ENCODE measurements at regions not wholly inside any gene's neighbourhood (a gene's known extent, or its start where the extent isn't known, plus 50 kb on each side); places are given as distances from the start of the nearest gene placed in this dataset.
"Not testable (repeated sequence)": the region's sequence is repeated elsewhere in the genome, so short reads cannot be mapped to it uniquely, and the experiment has no call there.

- not testable (repeated sequence) for DNase-seq (ENCODE audit: low spot score); H3K27me3 Mint-ChIP-seq (ENCODE audit: low read depth); H3K4me1 Mint-ChIP-seq (ENCODE audit: low read depth); H3K36me3 Mint-ChIP-seq (ENCODE audit: low read depth); H3K27ac Mint-ChIP-seq (ENCODE audit: unreplicated experiment); H3K4me3 Mint-ChIP-seq (ENCODE audit: unreplicated experiment)
- H3K9me3 Mint-ChIP-seq (ENCODE audit: low read depth): peaks cover 64% of the 10 kb centered on the region
Observed at GRCh38 chr21:9001890-9002663, 1519.3 kb upstream of the TPTE start.

- not testable (repeated sequence) for H3K27ac Mint-ChIP-seq (ENCODE audit: unreplicated experiment); H3K4me3 Mint-ChIP-seq (ENCODE audit: unreplicated experiment); H3K27me3 Mint-ChIP-seq (ENCODE audit: low read depth); DNase-seq (ENCODE audit: low spot score); H3K36me3 Mint-ChIP-seq (ENCODE audit: low read depth); H3K4me1 Mint-ChIP-seq (ENCODE audit: low read depth)
- peaks cover 66% of the 10 kb centered on the region for H3K9me3 Mint-ChIP-seq (ENCODE audit: low read depth)
Observed at GRCh38 chr21:9003909-9004814, 1517.2 kb upstream of the TPTE start.

DNA sequence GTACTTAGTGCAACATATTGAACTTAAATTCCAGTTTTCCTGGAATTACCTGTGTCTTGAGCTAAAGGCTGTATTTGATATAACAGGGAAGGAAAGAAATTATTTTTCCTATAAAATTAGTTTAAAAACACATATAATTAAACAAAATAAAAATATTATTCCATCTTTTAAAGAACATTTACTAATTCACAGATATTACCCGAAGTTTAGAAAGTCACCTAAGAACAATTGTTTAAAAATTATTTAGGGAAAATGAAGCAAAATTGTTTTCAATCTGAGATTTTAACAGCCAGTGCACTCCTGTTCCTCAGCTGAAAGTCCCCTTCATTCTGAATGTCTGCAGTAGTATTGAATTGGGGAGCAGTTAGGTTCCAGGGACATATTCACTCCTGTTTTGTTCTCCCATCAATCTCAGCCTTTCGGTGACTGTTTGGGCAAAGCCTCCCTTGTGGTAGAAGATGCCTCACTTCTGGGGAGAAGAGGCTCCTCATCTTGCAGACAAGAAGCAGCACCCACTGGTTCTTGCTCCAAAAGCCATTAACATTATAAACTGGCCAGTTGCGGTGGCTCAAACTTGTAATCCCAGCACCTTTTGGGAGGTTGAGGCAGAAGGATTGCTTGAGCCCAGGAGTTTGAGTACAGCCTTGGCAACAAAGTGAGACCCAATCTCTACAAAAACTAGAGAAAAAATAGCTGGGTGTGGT lies 1516.4 kb upstream of the TPTE start:
- peak; percentile 50 for DNase-seq (ENCODE audit: low spot score)
- H3K27ac Mint-ChIP-seq (ENCODE audit: unreplicated experiment); H3K36me3 Mint-ChIP-seq (ENCODE audit: low read depth); H3K4me1 Mint-ChIP-seq (ENCODE audit: low read depth); H3K27me3 Mint-ChIP-seq (ENCODE audit: low read depth); H3K4me3 Mint-ChIP-seq (ENCODE audit: unreplicated experiment): not testable (repeated sequence)
- peaks cover 65% of the 10 kb centered on the region for H3K9me3 Mint-ChIP-seq (ENCODE audit: low read depth)

GRCh38 chr21:9005671-9006070 lies 1515.7 kb upstream of the TPTE start:
- not testable (repeated sequence) for H3K4me3 Mint-ChIP-seq (ENCODE audit: unreplicated experiment); H3K27ac Mint-ChIP-seq (ENCODE audit: unreplicated experiment); H3K27me3 Mint-ChIP-seq (ENCODE audit: low read depth); DNase-seq (ENCODE audit: low spot score); H3K36me3 Mint-ChIP-seq (ENCODE audit: low read depth); H3K4me1 Mint-ChIP-seq (ENCODE audit: low read depth)
- peaks cover 61% of the 10 kb centered on the region for H3K9me3 Mint-ChIP-seq (ENCODE audit: low read depth)

DNA sequence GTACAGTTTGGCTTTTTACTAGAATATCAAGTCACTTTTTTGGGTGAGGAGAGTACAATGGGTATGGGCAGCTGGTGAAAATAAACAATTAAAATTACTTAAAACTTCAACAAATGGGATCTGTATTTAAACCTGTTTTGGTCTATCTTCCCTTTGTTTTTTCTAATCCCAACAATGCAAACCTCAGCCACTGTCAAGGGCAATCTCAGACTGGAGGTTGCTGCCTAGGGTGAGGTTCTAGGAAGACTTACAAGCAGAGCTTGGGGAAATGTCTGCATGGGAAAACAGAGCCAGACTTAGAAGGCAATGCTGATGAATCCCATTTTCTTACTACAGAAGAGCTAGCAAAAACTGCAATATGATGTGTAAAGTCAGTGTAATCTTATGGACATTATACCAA lies 1515.3 kb upstream of the TPTE start:
- H3K4me3 Mint-ChIP-seq (ENCODE audit: unreplicated experiment); DNase-seq (ENCODE audit: low spot score); H3K27me3 Mint-ChIP-seq (ENCODE audit: low read depth); H3K27ac Mint-ChIP-seq (ENCODE audit: unreplicated experiment); H3K4me1 Mint-ChIP-seq (ENCODE audit: low read depth); H3K36me3 Mint-ChIP-seq (ENCODE audit: low read depth): not testable (repeated sequence)
- H3K9me3 Mint-ChIP-seq (ENCODE audit: low read depth): peaks cover 64% of the 10 kb centered on the region

- not testable (repeated sequence) for H3K4me1 Mint-ChIP-seq (ENCODE audit: low read depth); H3K27ac Mint-ChIP-seq (ENCODE audit: unreplicated experiment); H3K4me3 Mint-ChIP-seq (ENCODE audit: unreplicated experiment); H3K36me3 Mint-ChIP-seq (ENCODE audit: low read depth); H3K27me3 Mint-ChIP-seq (ENCODE audit: low read depth); DNase-seq (ENCODE audit: low spot score)
- peaks cover 66% of the 10 kb centered on the region for H3K9me3 Mint-ChIP-seq (ENCODE audit: low read depth)
Observed at GRCh38 chr21:9006553-9007323, 1514.6 kb upstream of the TPTE start.

DNA sequence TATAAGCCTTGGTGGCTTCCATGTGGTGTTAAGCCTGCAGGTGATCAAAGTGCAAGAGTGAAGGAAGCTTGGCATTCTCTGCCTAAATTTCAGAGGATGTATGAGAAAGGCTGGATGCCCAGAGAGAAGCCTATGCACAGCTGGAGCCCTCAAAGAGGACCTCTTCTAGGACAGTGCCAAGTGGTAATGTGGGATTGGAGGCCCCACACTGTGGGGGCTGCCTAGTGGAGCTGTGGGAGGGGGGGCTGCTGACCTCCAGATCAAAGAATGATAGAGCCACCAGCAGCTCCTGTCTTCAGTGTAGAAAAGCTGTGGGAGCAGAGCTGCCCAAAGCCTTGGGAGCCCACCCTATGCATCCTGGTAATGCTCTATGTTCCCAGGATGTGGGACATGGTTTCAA lies 1512.7 kb upstream of the TPTE start:
- H3K36me3 Mint-ChIP-seq (ENCODE audit: low read depth): no peaks in the 10 kb centered on the region
- H3K4me1 Mint-ChIP-seq (ENCODE audit: low read depth): no peaks in the 10 kb centered on the region
- H3K27ac Mint-ChIP-seq (ENCODE audit: unreplicated experiment): no peak overlapping the region
- no peak overlapping the region for H3K4me3 Mint-ChIP-seq (ENCODE audit: unreplicated experiment)
- TF ChIP-seq CTCF (IDR thresholded peaks at IDR 0.05): no peak
- DNase-seq (ENCODE audit: low spot score): peak; percentile 96
- no peaks in the 10 kb centered on the region for H3K27me3 Mint-ChIP-seq (ENCODE audit: low read depth)
- H3K9me3 Mint-ChIP-seq (ENCODE audit: low read depth): peaks cover 72% of the 10 kb centered on the region

DNA sequence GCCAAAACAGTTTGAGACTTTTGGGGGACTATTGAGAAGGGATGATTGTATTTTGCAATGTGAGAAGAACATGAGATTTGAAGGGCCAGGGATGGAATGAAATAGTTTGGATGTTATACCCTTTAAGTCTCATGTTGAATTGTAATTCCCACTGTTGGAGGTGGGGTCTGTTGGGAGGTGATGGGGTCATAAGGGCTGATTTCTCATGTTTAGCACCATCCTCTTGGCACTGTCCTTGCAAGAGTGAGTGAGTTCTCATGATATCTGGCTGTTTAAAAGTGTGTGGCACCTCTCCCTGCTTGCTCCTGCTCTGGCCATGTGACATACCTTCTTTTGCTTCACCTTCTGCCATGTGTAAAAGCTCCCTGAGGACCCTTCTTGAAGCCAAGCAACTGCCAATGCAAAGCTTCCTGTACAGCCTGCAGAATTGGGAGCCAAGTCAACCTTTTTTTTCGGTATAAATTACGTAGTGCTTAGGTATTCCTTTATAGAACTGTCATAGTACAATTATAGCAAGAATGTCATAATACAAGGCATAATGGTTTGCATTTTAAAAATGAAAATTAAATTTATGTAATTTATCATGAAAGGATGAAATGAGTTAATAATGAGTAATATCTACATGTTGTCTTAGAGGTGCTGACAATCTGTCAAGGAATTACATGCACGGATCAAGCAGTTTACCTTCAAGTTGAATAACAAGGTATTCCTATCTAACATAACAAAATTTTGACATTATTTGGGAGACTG lies 1511.9 kb upstream of the TPTE start:
- H3K9me3 Mint-ChIP-seq (ENCODE audit: low read depth): peaks cover 65% of the 10 kb centered on the region
- not testable (repeated sequence) for H3K4me3 Mint-ChIP-seq (ENCODE audit: unreplicated experiment); H3K36me3 Mint-ChIP-seq (ENCODE audit: low read depth)

DNA sequence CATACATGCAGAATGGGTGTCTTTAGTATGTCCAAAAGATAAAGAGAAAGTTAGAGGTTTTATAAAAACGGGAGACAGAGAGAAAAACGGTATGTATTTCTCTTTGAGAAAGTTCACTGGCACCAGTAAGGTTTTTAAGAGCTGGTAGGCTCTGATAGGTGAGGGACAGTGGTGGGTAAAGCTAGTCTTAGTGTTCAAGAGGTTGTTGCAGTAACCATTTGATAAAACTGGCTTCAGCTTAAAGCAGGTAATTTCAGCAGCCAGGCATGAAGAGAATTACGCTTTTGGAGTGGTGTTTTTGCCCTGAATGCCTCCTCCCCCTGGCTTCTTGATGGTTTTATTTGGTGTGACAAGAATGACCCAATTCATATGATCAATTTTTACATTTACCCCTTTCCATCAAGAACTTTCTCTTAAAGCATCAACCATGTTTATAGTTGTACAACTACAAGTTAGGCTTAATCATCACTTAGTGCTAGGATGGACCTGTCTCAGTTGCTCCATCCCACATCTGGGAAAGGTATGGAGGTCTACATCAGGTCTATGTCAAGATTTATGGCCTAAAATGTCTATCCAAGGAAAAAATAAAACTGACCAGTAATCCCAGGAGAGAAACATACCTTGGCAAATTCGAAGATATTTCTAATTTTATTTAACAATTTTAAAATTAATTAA lies 1511.1 kb upstream of the TPTE start:
- H3K9me3 Mint-ChIP-seq (ENCODE audit: low read depth): peaks cover 64% of the 10 kb centered on the region
- not testable (repeated sequence) for H3K4me3 Mint-ChIP-seq (ENCODE audit: unreplicated experiment); H3K27ac Mint-ChIP-seq (ENCODE audit: unreplicated experiment); H3K36me3 Mint-ChIP-seq (ENCODE audit: low read depth); H3K27me3 Mint-ChIP-seq (ENCODE audit: low read depth); H3K4me1 Mint-ChIP-seq (ENCODE audit: low read depth); DNase-seq (ENCODE audit: low spot score)

More for the DNA sequence above, 1511.9 kb upstream of the TPTE start:
- H3K27ac Mint-ChIP-seq (ENCODE audit: unreplicated experiment); H3K27me3 Mint-ChIP-seq (ENCODE audit: low read depth); DNase-seq (ENCODE audit: low spot score); H3K4me1 Mint-ChIP-seq (ENCODE audit: low read depth): not testable (repeated sequence)

Measured in chondrocyte (in vitro differentiated cells).